Muscle of leg (tissue), 3 donors: ENCODE measurements at regions not wholly inside any gene's neighbourhood (a gene's known extent, or its start where the extent isn't known, plus 50 kb on each side); places are given as distances from the start of the nearest gene placed in this dataset.

ENCODE experiments used
- DNase-seq: peaks from one replicate; pipeline ENCODE4 v3.0.0; 2013
- H3K27ac ChIP-seq: one replicate; pipeline ENCODE4 v1.5.1; 2013; ENCODE audit warnings: mild to moderate bottlenecking, low read length, control low read depth
- H3K27me3 ChIP-seq: one replicate; pipeline ENCODE4 v1.6.1; 2013; ENCODE audit warnings: low read length; ENCODE audit not compliant: control insufficient read depth, insufficient read depth
- H3K36me3 ChIP-seq: one replicate; pipeline ENCODE4 v1.6.1; 2013; ENCODE audit warnings: low read length; ENCODE audit not compliant: control insufficient read depth, insufficient read depth
- H3K4me1 ChIP-seq: one replicate; pipeline ENCODE4 v1.6.1; 2013; ENCODE audit warnings: low read length; ENCODE audit not compliant: control insufficient read depth, insufficient read depth
- H3K4me3 ChIP-seq: one replicate; pipeline ENCODE4 v1.5.1; 2013; ENCODE audit warnings: low read length, control low read depth
- H3K9me3 ChIP-seq: replicated peaks from 2 replicates; pipeline ENCODE4 v1.6.1; 2013; ENCODE audit warnings: low read depth, low read length; ENCODE audit not compliant: control insufficient read depth
- WGBS: methylation state at CpG from one replicate; pipeline ENCODE4 v1.1.5; 2013; ENCODE audit warnings: missing lambda C conversion rate; ENCODE audit not compliant: insufficient coverage; 5-methylcytosine and 5-hydroxymethylcytosine counted together

GRCh38 chr13:58843071-58843470, 1211.5 kb downstream of the PCDH17 start:
- WGBS, result 87% methylated on average over 5 of the region's 6 CpGs
- Histone ChIP-seq H3K9me3 (no peaks in the 10 kb centered on the region), H3K27me3 (no peaks in the 10 kb centered on the region), H3K4me3 (no peak overlapping the region), H3K36me3 (no peaks in the 10 kb centered on the region), H3K27ac (no peak overlapping the region), H3K4me1 (no peaks in the 10 kb centered on the region)
- DNase-seq, result no peak

- Histone ChIP-seq H3K27ac (no peak overlapping the region), H3K27me3 (no peaks in the 10 kb centered on the region), H3K36me3 (no peaks in the 10 kb centered on the region), H3K9me3 (no peaks in the 10 kb centered on the region), H3K4me1 (no peaks in the 10 kb centered on the region), H3K4me3 (no peak overlapping the region)
- no peak for DNase-seq
- WGBS, result 97% methylated on average over 5 of the region's 6 CpGs
Observed at GRCh38 chr13:58843567-58843966, 1212.0 kb downstream of the PCDH17 start.

- Histone ChIP-seq H3K27ac (no peak overlapping the region), H3K4me1 (no peaks in the 10 kb centered on the region), H3K36me3 (no peaks in the 10 kb centered on the region), H3K9me3 (no peaks in the 10 kb centered on the region), H3K4me3 (no peak overlapping the region), H3K27me3 (no peaks in the 10 kb centered on the region)
- DNase-seq, result no peak
Observed at GRCh38 chr13:58850161-58850560, 1218.6 kb downstream of the PCDH17 start.

GRCh38 chr13:58852076-58852475, 1220.5 kb downstream of the PCDH17 start:
- no peak for DNase-seq
- WGBS, result 0% methylated on average over 1 of the region's 1 CpG
- H3K4me3 ChIP-seq, result no peak overlapping the region
- H3K27ac ChIP-seq, result no peak overlapping the region
- no peaks in the 10 kb centered on the region for H3K9me3 ChIP-seq
- H3K36me3 ChIP-seq, result no peaks in the 10 kb centered on the region
- peaks cover 8% of the 10 kb centered on the region for H3K4me1 ChIP-seq
- H3K27me3 ChIP-seq, result no peaks in the 10 kb centered on the region

GRCh38 chr13:58855283-58855682, 1223.7 kb downstream of the PCDH17 start:
- Histone ChIP-seq H3K27ac (no peak overlapping the region), H3K36me3 (no peaks in the 10 kb centered on the region), H3K4me1 (peaks cover 8% of the 10 kb centered on the region), H3K4me3 (no peak overlapping the region), H3K9me3 (no peaks in the 10 kb centered on the region), H3K27me3 (no peaks in the 10 kb centered on the region)
- DNase-seq, result peak; percentile 32
- 17% methylated on average over 1 of the region's 1 CpG for WGBS

GRCh38 chr13:58858870-58859371, 1227.4 kb downstream of the PCDH17 start:
- H3K4me1 ChIP-seq, result peaks cover 8% of the 10 kb centered on the region
- no peaks in the 10 kb centered on the region for H3K27me3 ChIP-seq
- no peak overlapping the region for H3K27ac ChIP-seq
- over 99% methylated on average over 36 of the region's 37 CpGs for WGBS
- no peaks in the 10 kb centered on the region for H3K36me3 ChIP-seq
- DNase-seq, result no peak
- no peak overlapping the region for H3K4me3 ChIP-seq
- H3K9me3 ChIP-seq, result no peaks in the 10 kb centered on the region

GRCh38 chr13:58865286-58865685, 1233.7 kb downstream of the PCDH17 start:
- peak; percentile 14 for DNase-seq
- no peaks in the 10 kb centered on the region for H3K9me3 ChIP-seq

GRCh38 chr13:58869566-58869965, 1238.0 kb downstream of the PCDH17 start:
- H3K27ac ChIP-seq, result no peak overlapping the region
- no CpG with 5 or more reads among the region's 1 CpG for WGBS
- no peak overlapping the region for H3K4me3 ChIP-seq
- no peaks in the 10 kb centered on the region for H3K4me1 ChIP-seq
- no peaks in the 10 kb centered on the region for H3K36me3 ChIP-seq
- no peak for DNase-seq
- no peaks in the 10 kb centered on the region for H3K9me3 ChIP-seq
- H3K27me3 ChIP-seq, result no peaks in the 10 kb centered on the region

More at GRCh38 chr13:58865286-58865685, 1233.7 kb downstream of the PCDH17 start:
- H3K27me3 ChIP-seq, result no peaks in the 10 kb centered on the region
- no peaks in the 10 kb centered on the region for H3K36me3 ChIP-seq
- H3K27ac ChIP-seq, result no peak overlapping the region
- no peak overlapping the region for H3K4me3 ChIP-seq
- H3K4me1 ChIP-seq, result no peaks in the 10 kb centered on the region

- H3K9me3 ChIP-seq, result no peaks in the 10 kb centered on the region
- no peaks in the 10 kb centered on the region for H3K4me1 ChIP-seq
- no peaks in the 10 kb centered on the region for H3K36me3 ChIP-seq
- WGBS, result no CpG with 5 or more reads among the region's 1 CpG
- DNase-seq, result no peak
- H3K27ac ChIP-seq, result no peak overlapping the region
- H3K4me3 ChIP-seq, result no peak overlapping the region
- H3K27me3 ChIP-seq, result no peaks in the 10 kb centered on the region
Observed at GRCh38 chr13:58876473-58876872, 1244.9 kb downstream of the PCDH17 start.

- Histone ChIP-seq H3K4me3 (no peak overlapping the region), H3K36me3 (no peaks in the 10 kb centered on the region)
Observed at GRCh38 chr13:58879114-58879513, 1247.6 kb downstream of the PCDH17 start.

GRCh38 chr13:58882516-58882915, 1251.0 kb downstream of the PCDH17 start:
- Histone ChIP-seq H3K9me3 (no peaks in the 10 kb centered on the region), H3K4me1 (no peaks in the 10 kb centered on the region), H3K27ac (no peak overlapping the region), H3K27me3 (no peaks in the 10 kb centered on the region), H3K36me3 (no peaks in the 10 kb centered on the region), H3K4me3 (no peak overlapping the region)
- no CpG with 5 or more reads among the region's 4 CpGs for WGBS
- DNase-seq, result peak; percentile 53

More at GRCh38 chr13:58879114-58879513, 1247.6 kb downstream of the PCDH17 start:
- DNase-seq, result peak; percentile 4
- Histone ChIP-seq H3K27ac (no peak overlapping the region), H3K9me3 (no peaks in the 10 kb centered on the region), H3K4me1 (no peaks in the 10 kb centered on the region), H3K27me3 (no peaks in the 10 kb centered on the region)
